ENCODE measurements at regions not wholly inside any gene's neighbourhood (a gene's known extent, or its start where the extent isn't known, plus 50 kb on each side); places are given as distances from the start of the nearest gene placed in this dataset.

GRCh38 chr4:123602007-123602406 is 205.4 kb downstream of the SPRY1 start:
- TF ChIP-seq CTCF (IDR thresholded peaks at IDR 0.05) (no peak), EZH2 (IDR thresholded peaks at IDR 0.05; ENCODE audit: borderline replicate concordance, insufficient read depth, low read depth, low read length, poor library complexity, severe bottlenecking) (no peak)

All from B cell (primary cell).